Globus pallidus (tissue), 1 donor: ENCODE measurements at regions not wholly inside any gene's neighbourhood (a gene's known extent, or its start where the extent isn't known, plus 50 kb on each side); places are given as distances from the start of the nearest gene placed in this dataset.

ENCODE experiments used
- DNase-seq: peaks from one replicate; pipeline ENCODE4 v3.0.0-alpha.2; 2015; ENCODE audit warnings: low spot score

GRCh38 chr3:103906304-103906703 lies 1460.4 kb upstream of the ALCAM start:
- DNase-seq = no peak

GRCh38 chr3:103906808-103907207 lies 1459.9 kb upstream of the ALCAM start:
- no peak for DNase-seq

GRCh38 chr3:103907567-103907966 lies 1459.1 kb upstream of the ALCAM start:
- DNase-seq = no peak

- DNase-seq = no peak
These were observed 1457.3 kb upstream of the ALCAM start for GRCh38 chr3:103909395-103909794.

- no peak for DNase-seq
These were observed 1448.4 kb upstream of the ALCAM start for GRCh38 chr3:103918336-103918735.

GRCh38 chr3:103919327-103919726 lies 1447.4 kb upstream of the ALCAM start:
- DNase-seq = no peak

GRCh38 chr3:103923907-103924306 lies 1442.8 kb upstream of the ALCAM start:
- DNase-seq = no peak

- no peak for DNase-seq
These were observed 1442.2 kb upstream of the ALCAM start for GRCh38 chr3:103924544-103924943.

GRCh38 chr3:103926936-103927335 lies 1439.8 kb upstream of the ALCAM start:
- no peak for DNase-seq

- DNase-seq = no peak
These were observed 1438.8 kb upstream of the ALCAM start for GRCh38 chr3:103927896-103928295.

- DNase-seq = no peak
These were observed 1429.6 kb upstream of the ALCAM start for GRCh38 chr3:103937094-103937493.

GRCh38 chr3:103947062-103947461 lies 1419.6 kb upstream of the ALCAM start:
- no peak for DNase-seq

- no peak for DNase-seq
These were observed 1417.0 kb upstream of the ALCAM start for GRCh38 chr3:103949693-103950092.

- DNase-seq = no peak
These were observed 1416.0 kb upstream of the ALCAM start for GRCh38 chr3:103950676-103951075.

- DNase-seq = no peak
These were observed 1412.9 kb upstream of the ALCAM start for GRCh38 chr3:103953796-103954195.

GRCh38 chr3:103960819-103961218 lies 1405.9 kb upstream of the ALCAM start:
- DNase-seq = no peak

GRCh38 chr3:103963599-103963998 lies 1403.1 kb upstream of the ALCAM start:
- DNase-seq = no peak

- no peak for DNase-seq
These were observed 1400.9 kb upstream of the ALCAM start for GRCh38 chr3:103965764-103966163.

GRCh38 chr3:103966749-103967148 lies 1400.0 kb upstream of the ALCAM start:
- DNase-seq = no peak

GRCh38 chr3:103968131-103968530 lies 1398.6 kb upstream of the ALCAM start:
- no peak for DNase-seq

GRCh38 chr3:103968751-103969150 lies 1398.0 kb upstream of the ALCAM start:
- no peak for DNase-seq

- no peak for DNase-seq
These were observed 1389.8 kb upstream of the ALCAM start for GRCh38 chr3:103976931-103977339.

GRCh38 chr3:103977417-103977816 lies 1389.3 kb upstream of the ALCAM start:
- DNase-seq = no peak

GRCh38 chr3:103991461-103992115 lies 1375.1 kb upstream of the ALCAM start:
- no peak for DNase-seq

GRCh38 chr3:103992469-103992868 lies 1374.2 kb upstream of the ALCAM start:
- DNase-seq = no peak
